ENCODE measurements at regions not wholly inside any gene's neighbourhood (a gene's known extent, or its start where the extent isn't known, plus 50 kb on each side); places are given as distances from the start of the nearest gene placed in this dataset.

DNA sequence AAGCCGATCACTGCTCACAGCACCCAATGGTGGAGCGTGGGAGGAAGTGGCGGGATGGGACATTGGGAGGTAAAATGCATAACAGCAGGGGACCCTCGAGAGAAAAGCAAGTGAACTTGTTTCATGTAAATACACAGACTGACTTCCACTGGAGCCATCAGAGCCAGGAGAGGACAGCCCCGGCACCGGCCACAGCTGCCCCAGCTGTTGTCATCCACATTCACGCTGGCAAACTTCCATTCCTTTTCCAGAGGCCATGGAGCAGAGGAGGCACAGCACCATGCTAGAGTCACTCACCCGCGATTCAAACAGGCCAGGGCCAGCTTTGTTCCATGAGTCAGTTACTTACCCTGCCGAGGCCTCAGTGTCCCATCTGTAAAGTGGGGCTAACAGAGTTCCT lies 610.9 kb upstream of the SALL3 start:
- Mint-ChIP-seq H3K27ac (ENCODE audit: low read depth, unreplicated experiment) (no peak overlapping the region), H3K9me3 (ENCODE audit: unreplicated experiment) (peaks cover 15% of the 10 kb centered on the region), H3K4me1 (ENCODE audit: insufficient read depth, unreplicated experiment) (no peaks in the 10 kb centered on the region), H3K36me3 (ENCODE audit: insufficient read depth, unreplicated experiment) (no peaks in the 10 kb centered on the region), H3K4me3 (ENCODE audit: unreplicated experiment) (no peak overlapping the region), H3K27me3 (ENCODE audit: insufficient read depth, unreplicated experiment) (no peaks in the 10 kb centered on the region)
- POLR2A ChIA-PET = interaction anchor here (0.7 kb wide), 1 partner anchor 9 kb away, joined by 3 read pairs; no protein-coding TSS in a partner anchor
- no TSS peak for BruUV-seq (replicated peaks)
- CTCF ChIA-PET = interaction anchor here (0.5 kb wide), 1 partner anchor 1565 kb away, joined by 3 read pairs; no protein-coding TSS in a partner anchor
- DNase-seq (ENCODE audit: unreplicated experiment) = no peak
- TF ChIP-seq, protein P1, sequence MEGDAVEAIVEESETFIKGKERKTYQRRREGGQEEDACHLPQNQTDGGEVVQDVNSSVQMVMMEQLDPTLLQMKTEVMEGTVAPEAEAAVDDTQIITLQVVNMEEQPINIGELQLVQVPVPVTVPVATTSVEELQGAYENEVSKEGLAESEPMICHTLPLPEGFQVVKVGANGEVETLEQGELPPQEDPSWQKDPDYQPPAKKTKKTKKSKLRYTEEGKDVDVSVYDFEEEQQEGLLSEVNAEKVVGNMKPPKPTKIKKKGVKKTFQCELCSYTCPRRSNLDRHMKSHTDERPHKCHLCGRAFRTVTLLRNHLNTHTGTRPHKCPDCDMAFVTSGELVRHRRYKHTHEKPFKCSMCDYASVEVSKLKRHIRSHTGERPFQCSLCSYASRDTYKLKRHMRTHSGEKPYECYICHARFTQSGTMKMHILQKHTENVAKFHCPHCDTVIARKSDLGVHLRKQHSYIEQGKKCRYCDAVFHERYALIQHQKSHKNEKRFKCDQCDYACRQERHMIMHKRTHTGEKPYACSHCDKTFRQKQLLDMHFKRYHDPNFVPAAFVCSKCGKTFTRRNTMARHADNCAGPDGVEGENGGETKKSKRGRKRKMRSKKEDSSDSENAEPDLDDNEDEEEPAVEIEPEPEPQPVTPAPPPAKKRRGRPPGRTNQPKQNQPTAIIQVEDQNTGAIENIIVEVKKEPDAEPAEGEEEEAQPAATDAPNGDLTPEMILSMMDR (IDR thresholded peaks at IDR 0.05; ENCODE audit: unreplicated experiment) = no peak
- intact Hi-C loops (cut with micrococcal nuclease) = no loop called here

GRCh38 chr18:78376046-78376445 lies 603.6 kb upstream of the SALL3 start:
- TF ChIP-seq, protein P1 (IDR thresholded peaks at IDR 0.05; ENCODE audit: unreplicated experiment) = no peak
- no peaks in the 10 kb centered on the region for H3K27me3 Mint-ChIP-seq (ENCODE audit: insufficient read depth, unreplicated experiment)
- H3K4me3 Mint-ChIP-seq (ENCODE audit: unreplicated experiment) = no peak overlapping the region
- H3K27ac Mint-ChIP-seq (ENCODE audit: low read depth, unreplicated experiment) = no peak overlapping the region
- H3K9me3 Mint-ChIP-seq (ENCODE audit: unreplicated experiment) = peaks cover 29% of the 10 kb centered on the region
- no peaks in the 10 kb centered on the region for H3K36me3 Mint-ChIP-seq (ENCODE audit: insufficient read depth, unreplicated experiment)
- no peaks in the 10 kb centered on the region for H3K4me1 Mint-ChIP-seq (ENCODE audit: insufficient read depth, unreplicated experiment)
- BruUV-seq (replicated peaks) = no TSS peak
- POLR2A ChIA-PET = no interaction called here
- CTCF ChIA-PET = interaction anchor here (0.6 to 1.3 kb wide), 4 partner anchors 16 to 113 kb away, joined by 3 to 6 read pairs (median 3); no protein-coding TSS in a partner anchor
- intact Hi-C loops (cut with micrococcal nuclease) = no loop called here
- DNase-seq (ENCODE audit: unreplicated experiment) = no peak

GRCh38 chr18:78378403-78378802 lies 601.2 kb upstream of the SALL3 start:
- TF ChIP-seq, protein P1 (IDR thresholded peaks at IDR 0.05; ENCODE audit: unreplicated experiment) = no peak
- ChIA-PET POLR2A (interaction anchor here (0.6 kb wide), 1 partner anchor 10 kb away, joined by 3 read pairs; no protein-coding TSS in a partner anchor), CTCF (interaction anchor here (0.6 kb wide), 1 partner anchor 1429 kb away, joined by 3 read pairs; no protein-coding TSS in a partner anchor)
- intact Hi-C loops (cut with micrococcal nuclease) = no loop called here
- Mint-ChIP-seq H3K27ac (ENCODE audit: low read depth, unreplicated experiment) (no peak overlapping the region), H3K9me3 (ENCODE audit: unreplicated experiment) (peaks cover 44% of the 10 kb centered on the region), H3K4me3 (ENCODE audit: unreplicated experiment) (no peak overlapping the region), H3K4me1 (ENCODE audit: insufficient read depth, unreplicated experiment) (no peaks in the 10 kb centered on the region), H3K27me3 (ENCODE audit: insufficient read depth, unreplicated experiment) (no peaks in the 10 kb centered on the region), H3K36me3 (ENCODE audit: insufficient read depth, unreplicated experiment) (no peaks in the 10 kb centered on the region)
- no TSS peak for BruUV-seq (replicated peaks)
- DNase-seq (ENCODE audit: unreplicated experiment) = no peak

- POLR2A ChIA-PET = no interaction called here
- Mint-ChIP-seq H3K36me3 (ENCODE audit: insufficient read depth, unreplicated experiment) (no peaks in the 10 kb centered on the region), H3K27ac (ENCODE audit: low read depth, unreplicated experiment) (no peak overlapping the region), H3K9me3 (ENCODE audit: unreplicated experiment) (peaks cover 47% of the 10 kb centered on the region), H3K4me3 (ENCODE audit: unreplicated experiment) (no peak overlapping the region), H3K27me3 (ENCODE audit: insufficient read depth, unreplicated experiment) (no peaks in the 10 kb centered on the region), H3K4me1 (ENCODE audit: insufficient read depth, unreplicated experiment) (no peaks in the 10 kb centered on the region)
- intact Hi-C loops (cut with micrococcal nuclease) = no loop called here
- no peak for DNase-seq (ENCODE audit: unreplicated experiment)
- TF ChIP-seq, protein P1 (IDR thresholded peaks at IDR 0.05; ENCODE audit: unreplicated experiment) = no peak
- CTCF ChIA-PET = interaction anchor here (0.6 kb wide), 1 partner anchor 1429 kb away, joined by 3 read pairs; no protein-coding TSS in a partner anchor
- BruUV-seq (replicated peaks) = no TSS peak
These were observed 600.6 kb upstream of the SALL3 start for GRCh38 chr18:78378983-78379382.

Data from MCF 10A (cell line).